Fibroblast of mammary gland (primary cell): ENCODE measurements at regions not wholly inside any gene's neighbourhood (a gene's known extent, or its start where the extent isn't known, plus 50 kb on each side); places are given as distances from the start of the nearest gene placed in this dataset.

Experiments
- DNase-seq: peaks from one replicate; pipeline ENCODE4 v3.0.0-alpha.2; 2010; ENCODE audit warnings: low read depth
- H3K4me3 ChIP-seq: 2 replicates; pipeline ENCODE4 v1.5.1; 2011; ENCODE audit warnings: low read depth, mild to moderate bottlenecking, low read length, moderate library complexity; ENCODE audit not compliant: control insufficient read depth
- TF ChIP-seq, protein P1 (sequence below): conservative IDR thresholded peaks from 2 replicates; pipeline ENCODE4 v1.5.1; 2011; ENCODE audit warnings: low read depth, low read length, inconsistent platforms; ENCODE audit not compliant: control insufficient read depth, insufficient read depth

DNA sequence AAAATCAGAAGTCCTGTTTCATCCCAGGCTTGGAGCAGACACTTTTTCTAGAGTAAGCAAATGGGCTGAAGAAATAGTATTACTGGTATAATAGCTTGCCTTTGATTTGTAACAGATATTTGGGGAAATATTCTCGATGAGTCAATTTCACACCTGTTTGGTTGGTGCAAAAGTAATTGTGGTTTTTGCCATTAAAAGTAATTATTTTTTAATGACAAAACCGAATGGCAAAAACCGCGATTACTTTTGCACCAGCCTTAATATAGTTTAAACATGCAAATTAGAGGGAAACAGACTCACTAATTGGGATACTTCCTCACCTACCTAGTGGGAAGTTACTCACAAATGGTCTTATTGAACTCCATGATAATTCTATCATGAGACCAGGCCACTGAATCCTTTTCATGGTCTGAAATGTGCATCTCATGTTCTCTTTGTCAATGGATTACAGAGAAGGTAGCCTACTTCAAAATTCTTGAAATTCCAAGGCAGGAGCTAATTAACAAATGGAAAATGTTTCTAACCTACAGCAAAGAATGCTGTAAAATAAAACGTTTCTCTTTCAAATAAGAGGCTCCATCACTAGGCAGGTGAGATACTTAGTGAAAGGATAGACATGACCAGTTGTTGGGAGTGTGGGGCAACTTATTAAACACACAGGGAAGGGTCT lies 391.3 kb downstream of the EMP1 start:
- no peak for DNase-seq
- TF ChIP-seq, protein P1, sequence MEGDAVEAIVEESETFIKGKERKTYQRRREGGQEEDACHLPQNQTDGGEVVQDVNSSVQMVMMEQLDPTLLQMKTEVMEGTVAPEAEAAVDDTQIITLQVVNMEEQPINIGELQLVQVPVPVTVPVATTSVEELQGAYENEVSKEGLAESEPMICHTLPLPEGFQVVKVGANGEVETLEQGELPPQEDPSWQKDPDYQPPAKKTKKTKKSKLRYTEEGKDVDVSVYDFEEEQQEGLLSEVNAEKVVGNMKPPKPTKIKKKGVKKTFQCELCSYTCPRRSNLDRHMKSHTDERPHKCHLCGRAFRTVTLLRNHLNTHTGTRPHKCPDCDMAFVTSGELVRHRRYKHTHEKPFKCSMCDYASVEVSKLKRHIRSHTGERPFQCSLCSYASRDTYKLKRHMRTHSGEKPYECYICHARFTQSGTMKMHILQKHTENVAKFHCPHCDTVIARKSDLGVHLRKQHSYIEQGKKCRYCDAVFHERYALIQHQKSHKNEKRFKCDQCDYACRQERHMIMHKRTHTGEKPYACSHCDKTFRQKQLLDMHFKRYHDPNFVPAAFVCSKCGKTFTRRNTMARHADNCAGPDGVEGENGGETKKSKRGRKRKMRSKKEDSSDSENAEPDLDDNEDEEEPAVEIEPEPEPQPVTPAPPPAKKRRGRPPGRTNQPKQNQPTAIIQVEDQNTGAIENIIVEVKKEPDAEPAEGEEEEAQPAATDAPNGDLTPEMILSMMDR, result no peak
- H3K4me3 ChIP-seq, result no peak overlapping the region

DNA sequence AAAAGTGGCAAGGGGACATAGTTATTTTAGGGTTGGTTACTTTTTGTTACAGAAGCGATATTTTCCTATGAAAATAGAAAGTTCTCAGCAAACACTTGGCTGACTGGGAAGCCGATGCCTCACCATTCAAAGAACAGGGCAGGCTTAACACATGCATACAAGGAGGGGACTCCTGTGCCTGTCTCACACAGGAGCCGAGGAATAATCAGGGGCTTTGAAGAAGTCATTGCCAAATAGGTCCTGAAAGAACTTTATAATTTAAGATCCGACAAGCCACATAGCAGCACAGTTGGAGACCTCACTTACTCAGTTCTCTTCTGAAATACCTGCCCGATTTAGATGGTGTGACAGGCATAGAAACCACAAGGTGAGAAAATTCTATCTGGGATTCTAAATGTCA lies 389.8 kb downstream of the EMP1 start:
- H3K4me3 ChIP-seq, result no peak overlapping the region
- no peak for DNase-seq
- TF ChIP-seq, protein P1, result no peak

DNA sequence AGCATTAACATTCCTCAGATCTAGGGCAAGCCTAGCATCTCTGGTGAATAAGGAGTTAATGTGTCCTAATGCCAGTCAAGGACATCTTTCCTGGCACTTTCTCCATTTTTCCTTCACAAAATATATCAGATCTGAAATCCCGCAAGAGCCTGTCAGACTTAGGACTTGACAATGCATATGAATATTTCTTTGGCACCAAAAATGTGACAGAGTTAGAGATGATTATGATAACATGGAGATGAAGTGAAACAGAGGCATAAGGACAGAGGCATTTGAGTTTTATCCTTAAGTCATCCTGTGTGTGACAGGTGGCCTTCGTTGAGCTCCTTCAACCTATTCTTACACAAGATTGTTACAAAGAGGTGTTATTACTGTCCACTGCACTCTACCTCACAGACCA lies 388.0 kb downstream of the EMP1 start:
- DNase-seq, result no peak
- no peak overlapping the region for H3K4me3 ChIP-seq
- TF ChIP-seq, protein P1, result no peak

DNA sequence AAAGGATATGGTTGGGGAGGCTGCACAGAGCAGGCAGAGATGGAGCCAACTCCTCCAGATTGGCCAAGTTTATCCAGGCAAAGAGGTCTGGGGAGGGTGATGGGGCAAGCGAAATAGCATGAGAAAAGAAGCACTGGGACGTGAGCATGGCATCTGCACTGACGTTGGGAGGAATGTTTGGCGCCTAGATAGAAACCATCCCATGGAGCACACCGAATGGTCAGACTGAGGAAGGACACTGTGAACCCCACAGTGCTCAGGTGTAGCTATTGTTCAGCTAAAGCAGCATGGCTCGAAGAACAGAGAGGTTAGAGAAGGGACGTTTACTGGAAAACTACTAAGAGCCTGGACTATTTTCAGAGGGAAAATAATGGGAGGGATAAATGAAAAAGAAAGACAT lies 387.1 kb downstream of the EMP1 start:
- DNase-seq, result no peak
- TF ChIP-seq, protein P1, result no peak
- H3K4me3 ChIP-seq, result no peak overlapping the region

DNA sequence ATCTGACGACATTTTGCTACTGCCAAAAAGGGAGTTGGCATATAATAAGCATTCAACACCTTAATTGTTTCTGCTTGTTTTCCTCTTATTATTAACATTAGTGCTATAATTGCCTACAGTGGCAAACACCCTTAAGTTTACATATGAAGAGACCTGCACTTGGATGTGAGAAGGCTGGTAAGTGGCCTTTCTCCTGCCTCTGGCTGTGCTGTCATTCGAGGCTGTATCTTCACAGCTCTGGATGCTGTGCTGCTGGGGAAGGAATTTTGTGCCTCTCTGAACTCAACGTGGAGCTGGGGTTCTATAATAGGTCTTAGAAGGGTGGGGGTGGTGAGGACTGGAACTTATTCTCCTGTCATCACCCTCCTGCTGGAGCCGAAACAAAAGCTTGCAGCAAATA lies 385.9 kb downstream of the EMP1 start:
- TF ChIP-seq, protein P1, result no peak
- no peak overlapping the region for H3K4me3 ChIP-seq
- no peak for DNase-seq

DNA sequence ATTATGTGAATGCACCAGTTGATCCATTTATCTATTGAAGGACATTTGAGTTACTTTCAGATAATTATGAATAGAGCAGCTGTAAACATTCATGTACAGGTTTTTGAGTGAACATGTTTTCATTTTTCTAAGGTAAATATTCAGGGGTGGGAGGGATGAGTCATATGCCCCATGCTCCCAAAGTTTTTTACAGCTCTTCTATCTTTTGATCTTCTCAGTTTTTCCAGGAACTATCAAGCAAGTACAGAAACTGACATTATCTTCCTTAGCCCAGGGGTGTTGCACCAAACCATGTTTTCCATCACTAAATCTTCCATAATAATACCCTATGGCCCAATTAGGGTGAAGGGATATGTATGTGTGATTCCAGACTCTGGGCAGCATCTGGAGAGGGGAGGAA lies 384.5 kb downstream of the EMP1 start:
- TF ChIP-seq, protein P1, result no peak
- no peak for DNase-seq
- H3K4me3 ChIP-seq, result no peak overlapping the region

DNA sequence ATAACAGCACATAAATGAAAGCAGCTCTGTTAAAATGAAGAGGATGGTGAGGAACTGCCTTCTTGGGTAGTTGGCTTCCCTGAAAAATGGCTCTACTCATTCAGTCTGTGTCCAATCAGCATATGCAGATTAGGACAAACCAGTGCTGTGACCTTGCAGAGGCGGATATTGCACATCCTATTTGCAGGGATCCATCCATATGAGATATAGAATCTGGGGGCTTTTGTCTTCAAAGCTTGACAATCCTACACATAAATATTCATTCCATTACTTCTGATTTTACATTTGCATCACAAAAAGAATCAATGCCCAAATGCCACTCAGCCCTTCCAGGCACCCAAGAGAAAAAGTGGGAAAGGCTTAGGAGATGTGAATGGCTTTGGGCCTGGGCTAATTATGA lies 383.7 kb downstream of the EMP1 start:
- TF ChIP-seq, protein P1, result no peak
- H3K4me3 ChIP-seq, result no peak overlapping the region
- DNase-seq, result no peak
